A673 (cell line): ENCODE measurements at regions not wholly inside any gene's neighbourhood (a gene's known extent, or its start where the extent isn't known, plus 50 kb on each side); places are given as distances from the start of the nearest gene placed in this dataset.

Experiments used
- BruUV-seq: library from RNA; stranded (reverse); fragments of 400-500 nt; replicated peaks from 2 replicates; lab custom pipeline; 2021; lab: Mats Ljungman, UMichigan
- CTCF ChIA-PET: fragments of 300-600 bp; sonication (Branson Sonifier 250); formaldehyde crosslinking; loops from one replicate; lab custom pipeline; 2022; ENCODE audit warnings: antibody characterized with exemption; lab: Charles Lee
- POLR2A ChIA-PET: fragments of 300-600 bp; sonication (Branson Sonifier 250); formaldehyde crosslinking; loops from one replicate; lab custom pipeline; 2022; ENCODE audit warnings: antibody characterized with exemption; ENCODE audit not compliant: low non-redundant PET; lab: Charles Lee
- DNase-seq: peaks from one replicate; pipeline ENCODE4 v3.0.0-alpha.2; 2015; ENCODE audit warnings: low spot score
- H3K27ac ChIP-seq: fragments of 200-600 bp; sonication (generic); 2 replicates; pipeline ENCODE4 v1.5.1; 2016; ENCODE audit warnings: mixed run types, low read depth, mild to moderate bottlenecking, mixed read lengths, antibody characterized with exemption, low read length; ENCODE audit not compliant: poor library complexity, severe bottlenecking
- H3K27me3 ChIP-seq: fragments of 200-600 bp; sonication (generic); replicated peaks from 2 replicates; pipeline ENCODE4 v1.6.1; 2017; ENCODE audit warnings: mixed run types, low read depth, mild to moderate bottlenecking, mixed read lengths, antibody characterized with exemption, low read length; ENCODE audit not compliant: insufficient read depth, poor library complexity
- H3K36me3 ChIP-seq: fragments of 200-600 bp; sonication (generic); 2 replicates; pipeline ENCODE4 v1.6.1; 2016; ENCODE audit warnings: mixed run types, mild to moderate bottlenecking, mixed read lengths, antibody characterized with exemption, low read length; ENCODE audit not compliant: insufficient read depth, poor library complexity, severe bottlenecking
- H3K4me1 ChIP-seq: fragments of 200-600 bp; sonication (generic); 2 replicates; pipeline ENCODE4 v1.6.1; 2017; ENCODE audit warnings: mixed run types, mild to moderate bottlenecking, mixed read lengths, antibody characterized with exemption, low read length; ENCODE audit not compliant: insufficient read depth, poor library complexity, severe bottlenecking
- H3K4me3 ChIP-seq: fragments of 200-600 bp; sonication (generic); 2 replicates; pipeline ENCODE4 v1.5.1; 2016; ENCODE audit warnings: low read depth, mixed run types, mild to moderate bottlenecking, mixed read lengths, low read length; ENCODE audit not compliant: poor library complexity, severe bottlenecking
- H3K9me3 ChIP-seq: fragments of 200-600 bp; sonication (generic); 2 replicates; pipeline ENCODE4 v1.6.1; 2016; ENCODE audit warnings: mixed run types, low read depth, mild to moderate bottlenecking, mixed read lengths, antibody characterized with exemption, low read length; ENCODE audit not compliant: poor library complexity, severe bottlenecking
- EZH2 ChIP-seq: fragments of 200-600 bp; sonication (generic); IDR thresholded peaks from 2 replicates; pipeline ENCODE4 v1.6.1; 2017; ENCODE audit warnings: borderline replicate concordance, low read depth, mild to moderate bottlenecking, mixed read lengths, antibody characterized with exemption, low read length; ENCODE audit not compliant: poor library complexity, severe bottlenecking
- intact Hi-C: fragments of 100-400 bp; cut with micrococcal nuclease; formaldehyde crosslinking; loops from one replicate; pipeline ENCODE4 v1.10.0; 2022; ENCODE audit not compliant: unreplicated experiment
- TF ChIP-seq, protein P1 (sequence below): fragments of 300-800, 200-600 bp; sonication (generic); conservative IDR thresholded peaks from 2 replicates; pipeline ENCODE4 v1.5.1; 2017; ENCODE audit warnings: low read depth, mild to moderate bottlenecking, antibody characterized with exemption, low read length, moderate library complexity, mixed read lengths

DNA sequence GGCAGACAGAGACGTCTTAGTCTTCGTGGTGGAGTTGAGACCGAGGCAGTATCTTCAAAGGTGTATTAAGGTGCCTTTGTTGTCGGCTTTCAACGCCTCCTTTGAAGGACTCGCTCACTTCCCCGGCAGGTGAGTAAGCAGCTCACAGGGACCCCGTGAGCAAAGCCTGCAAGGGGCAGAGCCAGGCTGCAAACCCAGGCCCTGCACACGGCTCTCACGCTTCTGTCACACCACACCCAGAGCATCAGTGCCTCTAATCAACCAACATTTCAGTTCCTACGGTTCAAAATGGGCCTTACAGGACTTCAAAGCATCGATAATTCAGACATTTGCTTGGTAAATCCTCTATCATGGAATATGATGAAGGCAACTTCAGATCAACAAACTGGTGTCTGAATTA is 64.8 kb upstream of the INSIG1 start:
- no TSS peak for BruUV-seq
- Histone ChIP-seq H3K9me3 (no peaks in the 10 kb centered on the region), H3K27ac (no peak overlapping the region), H3K4me1 (no peaks in the 10 kb centered on the region), H3K36me3 (no peaks in the 10 kb centered on the region), H3K27me3 (no peaks in the 10 kb centered on the region), H3K4me3 (no peak overlapping the region)
- no peak for TF ChIP-seq EZH2
- TF ChIP-seq, protein P1, sequence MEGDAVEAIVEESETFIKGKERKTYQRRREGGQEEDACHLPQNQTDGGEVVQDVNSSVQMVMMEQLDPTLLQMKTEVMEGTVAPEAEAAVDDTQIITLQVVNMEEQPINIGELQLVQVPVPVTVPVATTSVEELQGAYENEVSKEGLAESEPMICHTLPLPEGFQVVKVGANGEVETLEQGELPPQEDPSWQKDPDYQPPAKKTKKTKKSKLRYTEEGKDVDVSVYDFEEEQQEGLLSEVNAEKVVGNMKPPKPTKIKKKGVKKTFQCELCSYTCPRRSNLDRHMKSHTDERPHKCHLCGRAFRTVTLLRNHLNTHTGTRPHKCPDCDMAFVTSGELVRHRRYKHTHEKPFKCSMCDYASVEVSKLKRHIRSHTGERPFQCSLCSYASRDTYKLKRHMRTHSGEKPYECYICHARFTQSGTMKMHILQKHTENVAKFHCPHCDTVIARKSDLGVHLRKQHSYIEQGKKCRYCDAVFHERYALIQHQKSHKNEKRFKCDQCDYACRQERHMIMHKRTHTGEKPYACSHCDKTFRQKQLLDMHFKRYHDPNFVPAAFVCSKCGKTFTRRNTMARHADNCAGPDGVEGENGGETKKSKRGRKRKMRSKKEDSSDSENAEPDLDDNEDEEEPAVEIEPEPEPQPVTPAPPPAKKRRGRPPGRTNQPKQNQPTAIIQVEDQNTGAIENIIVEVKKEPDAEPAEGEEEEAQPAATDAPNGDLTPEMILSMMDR: no peak
- ChIA-PET POLR2A (no interaction called here), CTCF (no interaction called here)
- intact Hi-C loops: no loop called here
- DNase-seq: no peak

DNA sequence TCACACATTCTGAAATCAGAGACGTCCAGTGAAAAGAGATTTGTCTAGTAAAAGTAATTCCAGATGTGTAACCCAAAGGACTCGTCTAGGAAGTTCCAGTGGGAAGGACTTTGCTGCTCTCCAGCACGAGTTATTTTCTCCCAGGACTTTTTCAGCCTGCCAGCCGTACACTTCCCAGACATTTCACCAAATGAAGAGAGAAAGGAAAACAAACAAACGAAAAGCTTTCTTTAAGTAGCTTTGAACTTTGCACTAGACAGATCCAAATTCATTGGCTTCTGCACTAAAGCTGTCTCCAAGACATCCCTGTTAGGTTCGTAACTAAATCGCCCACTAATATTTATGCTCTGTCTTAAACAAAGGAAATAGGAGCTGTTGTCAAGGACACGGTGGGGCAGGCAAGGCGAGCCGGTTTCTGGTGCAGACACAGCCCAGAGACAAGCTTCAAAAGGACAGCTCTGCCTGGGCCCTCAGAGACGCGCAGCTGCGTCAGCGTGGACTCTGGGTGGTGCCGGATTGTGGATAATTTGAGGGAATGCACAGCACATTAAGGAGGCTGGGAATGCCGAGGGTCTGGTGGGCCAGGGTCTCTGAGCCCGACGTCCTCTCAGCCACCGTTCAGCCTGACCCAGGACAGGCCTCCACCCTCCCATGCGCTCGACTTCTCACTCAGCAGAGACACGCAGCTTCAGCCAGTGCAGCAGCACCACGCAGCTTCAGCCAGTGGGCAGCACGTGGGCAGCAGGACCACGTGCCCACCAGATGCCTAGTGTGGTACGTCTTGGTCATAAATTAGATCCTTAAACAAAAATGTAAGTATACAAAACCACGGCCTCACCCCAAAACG is 64.1 kb upstream of the INSIG1 start:
- ChIA-PET CTCF (no interaction called here), POLR2A (no interaction called here)
- TF ChIP-seq, protein P1: no peak
- TF ChIP-seq EZH2: no peak
- Histone ChIP-seq H3K9me3 (no peaks in the 10 kb centered on the region), H3K27me3 (no peaks in the 10 kb centered on the region), H3K4me1 (no peaks in the 10 kb centered on the region), H3K27ac (no peak overlapping the region), H3K36me3 (no peaks in the 10 kb centered on the region), H3K4me3 (no peak overlapping the region)
- no peak for DNase-seq
- BruUV-seq: no TSS peak
- intact Hi-C loops: no loop called here

DNA sequence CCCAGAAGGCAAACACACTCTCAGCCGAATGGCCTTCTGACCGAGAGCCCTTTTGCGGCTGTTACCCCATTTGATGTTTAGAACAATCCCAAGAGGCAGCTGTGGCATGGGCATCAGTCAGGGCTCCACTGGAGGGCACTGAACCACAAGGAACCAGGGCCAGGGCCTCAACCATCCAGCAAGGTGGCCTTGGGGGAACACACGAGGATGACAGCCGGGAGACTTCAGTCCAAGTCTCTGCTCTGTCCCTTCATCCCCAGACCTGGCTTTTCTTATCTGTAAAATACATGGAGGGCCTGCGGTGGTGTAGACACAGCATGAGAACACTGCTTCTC is 63.6 kb upstream of the INSIG1 start:
- Histone ChIP-seq H3K9me3 (no peaks in the 10 kb centered on the region), H3K4me1 (no peaks in the 10 kb centered on the region), H3K27ac (no peak overlapping the region), H3K27me3 (no peaks in the 10 kb centered on the region), H3K36me3 (no peaks in the 10 kb centered on the region), H3K4me3 (no peak overlapping the region)
- intact Hi-C loops: no loop called here
- CTCF ChIA-PET: no interaction called here
- POLR2A ChIA-PET: no interaction called here
- no TSS peak for BruUV-seq
- no peak for DNase-seq
- TF ChIP-seq EZH2: no peak
- TF ChIP-seq, protein P1: no peak
